ENCODE measurements at regions not wholly inside any gene's neighbourhood (a gene's known extent, or its start where the extent isn't known, plus 50 kb on each side); places are given as distances from the start of the nearest gene placed in this dataset.
A peak's percentile ranks its signal among the peaks of the same experiment; 100 is the strongest.

DNA sequence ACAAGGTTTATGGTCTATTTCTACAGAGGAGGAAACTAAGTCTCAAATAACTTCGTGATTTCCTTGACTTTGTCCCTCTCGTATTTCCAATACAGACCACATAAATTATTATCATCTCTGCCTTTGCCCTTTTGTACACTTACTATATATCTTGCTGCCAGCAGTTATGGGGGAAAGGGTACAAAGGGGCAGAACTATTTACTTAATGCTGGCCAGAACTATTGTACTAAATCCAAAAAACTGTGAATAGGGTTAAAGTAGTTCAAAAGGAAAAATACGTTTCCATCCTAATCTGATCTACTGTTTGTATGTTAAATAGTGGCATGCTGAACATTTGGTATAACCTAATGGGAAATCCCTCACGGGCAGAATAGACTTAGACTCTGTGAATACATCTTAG, 537.3 kb upstream of the SEMA6D start:
- POLR2A ChIA-PET = no interaction called here
- H3K9me3 Mint-ChIP-seq = peaks cover 0 to 16% (median 2%) of the 10 kb centered on the region in 9 donors
- H3K27ac Mint-ChIP-seq = no peak overlapping the region
- H3K36me3 Mint-ChIP-seq = peaks cover 0 to 8% (median 2%) of the 10 kb centered on the region in 3 donors
- H3K4me3 Mint-ChIP-seq = no peak overlapping the region
- H3K4me1 Mint-ChIP-seq = peaks cover 4 to 16% (median 10%) of the 10 kb centered on the region in 4 donors
- H3K27me3 Mint-ChIP-seq = peaks cover 18 to 55% (median 28%) of the 10 kb centered on the region in 5 donors
- no peak for ATAC-seq
- DNase-seq = no peak

DNA sequence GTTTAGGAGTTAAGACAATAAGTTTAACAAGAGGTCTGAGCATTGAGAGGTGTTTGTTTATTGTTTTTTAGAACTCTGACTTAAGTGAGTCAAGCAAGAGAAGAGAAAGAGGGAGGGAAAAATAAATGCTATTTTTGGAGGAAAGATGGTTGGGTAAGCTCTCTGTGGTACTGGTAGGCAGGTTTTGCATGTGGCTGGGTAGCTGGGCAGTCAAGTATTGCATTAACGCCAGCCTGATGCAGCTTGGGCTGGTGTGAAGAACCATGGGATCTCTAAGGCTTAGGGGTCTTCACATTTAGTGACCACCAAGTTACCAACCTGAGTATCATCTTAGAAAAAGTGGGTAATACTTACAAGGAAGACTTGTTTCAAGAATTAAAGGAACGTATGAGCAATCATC, 534.5 kb upstream of the SEMA6D start:
- peaks cover 0 to 8% (median 2%) of the 10 kb centered on the region in 3 donors for H3K36me3 Mint-ChIP-seq

DNA sequence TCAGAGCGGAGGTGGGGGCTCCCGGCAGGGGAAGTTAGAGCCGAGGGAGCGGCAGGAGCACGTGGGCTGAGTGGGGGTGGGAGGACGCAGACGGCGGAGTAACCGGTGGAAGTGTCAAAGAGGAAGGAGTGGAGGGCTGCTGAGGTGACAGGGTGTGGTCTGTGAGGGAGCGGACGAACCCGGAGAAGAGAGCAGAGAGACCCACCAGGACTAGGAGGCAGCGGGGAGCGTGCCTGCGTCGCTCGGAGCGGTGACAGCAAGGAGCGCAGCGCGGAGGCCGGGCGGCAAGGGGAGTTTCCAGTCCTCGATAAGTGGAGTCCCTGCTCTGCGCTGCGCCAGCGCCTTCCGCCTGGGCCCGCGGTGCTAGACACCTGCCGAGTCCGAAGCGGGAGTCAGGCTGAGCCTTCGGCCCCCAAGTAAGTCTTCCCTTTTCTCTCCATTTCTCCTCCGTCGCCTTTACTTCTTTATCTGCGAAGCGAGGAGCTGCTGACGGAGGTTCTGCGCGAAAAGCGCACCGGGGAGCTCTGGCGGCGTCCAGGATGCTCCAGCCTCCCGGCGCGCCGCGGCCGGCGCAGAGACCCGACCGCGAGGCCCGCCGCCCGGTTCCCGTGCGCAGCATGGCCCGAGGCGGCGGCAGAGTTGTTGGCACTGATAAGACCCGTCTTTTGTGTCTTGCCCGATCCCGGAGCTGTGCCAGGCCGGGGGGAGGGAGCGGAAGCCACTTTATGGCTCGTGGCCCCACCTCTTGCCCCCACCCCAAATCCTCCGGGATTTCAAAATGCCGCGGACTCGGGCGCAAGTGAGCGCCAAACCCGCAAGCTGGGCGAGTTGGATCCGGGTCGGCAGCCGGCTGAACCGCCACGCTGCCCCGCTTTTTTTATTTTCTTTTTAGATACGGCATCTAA, 533.0 kb upstream of the SEMA6D start:
- Mint-ChIP-seq H3K36me3 (peaks cover 0 to 8% (median 2%) of the 10 kb centered on the region in 3 donors), H3K27ac (no peak overlapping the region), H3K9me3 (peaks cover 0 to 8% (median 0%) of the 10 kb centered on the region in 9 donors), H3K4me3 (peak overlapping the region in 8 of 10 donors; percentile 30 to 82 (median 70)), H3K27me3 (peaks cover 29 to 52% (median 41%) of the 10 kb centered on the region in 5 donors), H3K4me1 (peaks cover 4 to 18% (median 13%) of the 10 kb centered on the region in 4 donors)
- no peak for DNase-seq
- no peak for ATAC-seq
- POLR2A ChIA-PET = no interaction called here

More for the DNA sequence above, 534.5 kb upstream of the SEMA6D start:
- Mint-ChIP-seq H3K4me3 (no peak overlapping the region), H3K27ac (no peak overlapping the region), H3K27me3 (peaks cover 28 to 66% (median 42%) of the 10 kb centered on the region in 5 donors), H3K9me3 (peaks cover 0 to 9% (median 0%) of the 10 kb centered on the region in 9 donors), H3K4me1 (peaks cover 4 to 18% (median 13%) of the 10 kb centered on the region in 4 donors)
- DNase-seq = no peak
- ATAC-seq = no peak
- POLR2A ChIA-PET = no interaction called here

- POLR2A ChIA-PET = no interaction called here
- Mint-ChIP-seq H3K27me3 (peaks cover 29 to 50% (median 40%) of the 10 kb centered on the region in 5 donors), H3K36me3 (peaks cover 0 to 8% (median 2%) of the 10 kb centered on the region in 3 donors), H3K27ac (no peak overlapping the region), H3K4me1 (peaks cover 4 to 18% (median 13%) of the 10 kb centered on the region in 4 donors), H3K9me3 (peaks cover 0 to 8% (median 0%) of the 10 kb centered on the region in 9 donors), H3K4me3 (peak overlapping the region in 7 of 10 donors; percentile 23 to 73 (median 57))
- no peak for DNase-seq
- ATAC-seq = no peak
Observed at GRCh38 chr15:47184908-47185801, 532.1 kb upstream of the SEMA6D start.

GRCh38 chr15:47186075-47186474, 531.2 kb upstream of the SEMA6D start:
- H3K4me1 Mint-ChIP-seq = peaks cover 4 to 18% (median 13%) of the 10 kb centered on the region in 4 donors
- H3K9me3 Mint-ChIP-seq = peaks cover 0 to 8% (median 0%) of the 10 kb centered on the region in 9 donors
- H3K36me3 Mint-ChIP-seq = peaks cover 0 to 8% (median 2%) of the 10 kb centered on the region in 3 donors
- ATAC-seq (no peak), DNase-seq (no peak)
- no peak overlapping the region for H3K27ac Mint-ChIP-seq
- peaks cover 29 to 50% (median 40%) of the 10 kb centered on the region in 5 donors for H3K27me3 Mint-ChIP-seq
- no peak overlapping the region for H3K4me3 Mint-ChIP-seq
- POLR2A ChIA-PET = no interaction called here

DNA sequence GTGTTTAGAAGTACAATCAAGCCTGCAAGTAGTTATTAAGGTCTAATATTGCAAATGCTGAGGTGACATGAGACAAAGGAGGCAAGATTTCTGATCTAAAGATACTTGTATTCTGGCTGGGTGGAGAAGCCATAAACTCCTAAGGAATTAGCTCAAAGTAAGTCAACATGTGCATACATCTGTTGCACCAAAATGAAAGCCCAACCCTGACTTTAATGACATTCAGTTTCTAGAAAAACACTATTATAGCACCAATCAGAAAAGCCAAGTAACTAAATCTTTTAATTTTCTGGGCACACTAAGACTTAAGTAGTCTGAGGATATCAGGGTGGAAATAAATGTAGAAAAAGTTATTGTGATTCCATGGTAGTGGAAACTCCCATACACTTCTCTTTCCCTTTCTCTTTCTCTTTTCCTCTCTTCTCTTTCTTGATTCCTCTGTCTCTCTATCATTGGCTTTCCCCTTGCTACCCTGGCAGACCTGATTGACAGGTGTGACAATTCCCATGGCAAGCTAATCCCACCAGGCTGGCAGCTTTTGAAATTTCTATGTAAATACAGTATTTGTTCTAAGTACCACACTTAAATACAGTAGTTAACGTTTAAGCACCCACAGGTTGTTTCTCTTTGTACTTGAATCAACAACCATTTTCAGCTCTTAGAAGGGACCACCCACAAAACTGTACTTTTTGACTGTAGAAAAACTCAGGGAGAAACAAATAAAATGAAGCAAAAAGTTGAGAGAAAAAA, 528.4 kb upstream of the SEMA6D start:
- Mint-ChIP-seq H3K4me3 (no peak overlapping the region), H3K27me3 (peaks cover 12 to 24% (median 18%) of the 10 kb centered on the region in 5 donors), H3K4me1 (peaks cover 1 to 10% (median 8%) of the 10 kb centered on the region in 4 donors), H3K27ac (no peak overlapping the region), H3K36me3 (peaks cover 0 to under 1% (median 0%) of the 10 kb centered on the region in 3 donors), H3K9me3 (peaks cover 0 to 3% (median 0%) of the 10 kb centered on the region in 9 donors)
- ATAC-seq (no peak), DNase-seq (no peak)
- POLR2A ChIA-PET = no interaction called here

GRCh38 chr15:47194718-47195117, 522.6 kb upstream of the SEMA6D start:
- Mint-ChIP-seq H3K36me3 (no peaks in the 10 kb centered on the region), H3K27me3 (peaks cover 0 to 6% (median 1%) of the 10 kb centered on the region in 5 donors), H3K4me3 (no peak overlapping the region), H3K9me3 (no peaks in the 10 kb centered on the region), H3K4me1 (no peaks in the 10 kb centered on the region), H3K27ac (no peak overlapping the region)
- DNase-seq (no peak), ATAC-seq (no peak)
- POLR2A ChIA-PET = no interaction called here

DNA sequence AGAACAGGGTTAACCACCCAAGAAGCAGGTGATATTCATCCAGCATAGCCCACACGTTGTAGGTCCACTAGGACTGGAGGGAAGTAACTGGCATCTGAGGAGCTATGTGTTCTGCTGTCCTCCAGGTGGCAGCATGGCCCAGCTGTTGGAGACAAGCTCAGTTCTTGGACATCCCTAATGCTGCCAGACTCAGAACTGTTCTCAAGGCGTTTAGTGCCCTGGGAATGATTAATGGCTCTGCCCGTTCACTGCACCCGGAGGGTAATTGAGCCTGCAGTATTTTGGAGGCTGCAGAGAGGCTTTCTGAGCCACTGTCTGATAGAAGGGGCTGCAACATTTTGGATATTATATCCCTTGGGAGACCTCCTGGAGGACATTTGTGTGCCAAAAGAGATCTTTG, 521.3 kb upstream of the SEMA6D start:
- POLR2A ChIA-PET = no interaction called here
- no peak overlapping the region for H3K27ac Mint-ChIP-seq
- no peak overlapping the region for H3K4me3 Mint-ChIP-seq
- H3K27me3 Mint-ChIP-seq = peaks cover 0 to 6% (median 1%) of the 10 kb centered on the region in 5 donors
- H3K4me1 Mint-ChIP-seq = no peaks in the 10 kb centered on the region
- no peaks in the 10 kb centered on the region for H3K36me3 Mint-ChIP-seq
- ATAC-seq (no peak), DNase-seq (peak in 9 of 10 donors; percentile 2 to 63 (median 17))
- H3K9me3 Mint-ChIP-seq = no peaks in the 10 kb centered on the region

DNA sequence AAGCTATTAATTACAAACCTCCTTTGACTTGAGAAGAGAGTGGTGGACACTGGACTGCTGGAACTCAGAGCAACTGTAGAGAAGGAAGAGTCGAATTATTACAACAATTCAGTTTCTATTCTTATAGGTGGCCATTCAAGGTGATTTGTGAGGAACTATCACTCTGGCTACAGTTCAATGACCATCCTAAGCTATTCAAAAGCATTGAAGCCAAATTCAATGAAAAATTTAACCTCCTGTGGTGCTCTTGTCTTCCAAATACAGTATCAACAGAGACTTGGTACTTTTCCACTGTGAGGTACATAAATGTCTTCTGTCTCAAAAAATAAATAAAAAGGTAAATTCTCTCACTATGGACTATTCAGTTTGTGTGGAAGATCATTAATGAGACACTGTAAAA, 513.3 kb upstream of the SEMA6D start:
- POLR2A ChIA-PET = no interaction called here
- no peak for DNase-seq
- Mint-ChIP-seq H3K27ac (no peak overlapping the region), H3K4me1 (no peaks in the 10 kb centered on the region), H3K9me3 (peaks cover 0 to 8% (median 0%) of the 10 kb centered on the region in 9 donors), H3K27me3 (peaks cover 0 to 3% (median 1%) of the 10 kb centered on the region in 5 donors), H3K4me3 (no peak overlapping the region), H3K36me3 (no peaks in the 10 kb centered on the region)
- no peak for ATAC-seq

DNA sequence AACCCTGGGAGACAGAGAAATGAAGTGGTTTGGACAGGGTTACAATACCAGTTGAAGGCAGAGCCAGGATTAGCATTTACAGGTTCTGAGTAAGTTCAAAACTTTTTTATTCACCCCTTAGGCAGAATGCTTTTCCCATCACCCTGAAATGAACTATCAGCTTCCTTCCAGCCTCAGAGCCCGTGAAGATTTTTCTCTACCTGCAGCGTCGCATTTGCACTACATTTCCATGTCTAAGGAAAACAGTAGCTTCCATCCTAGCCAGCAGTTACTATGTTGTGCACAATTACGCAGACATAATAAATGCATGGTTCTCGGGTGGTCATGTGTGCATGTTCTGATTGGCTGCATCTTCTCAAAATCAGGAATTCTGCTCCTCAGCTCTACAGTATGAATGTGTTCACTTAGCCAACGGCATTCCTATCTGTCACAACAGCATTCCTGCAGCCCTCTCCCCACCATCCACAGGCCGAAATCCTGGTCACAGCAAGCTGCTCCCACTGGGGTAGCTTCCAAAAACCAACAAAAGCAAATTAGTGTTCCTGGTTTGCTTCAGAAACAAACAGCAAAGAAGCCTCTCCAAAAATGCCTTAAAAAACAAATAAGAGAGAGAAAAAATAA, 510.8 kb upstream of the SEMA6D start:
- no peak for DNase-seq
- Mint-ChIP-seq H3K9me3 (peaks cover 0 to 8% (median 0%) of the 10 kb centered on the region in 9 donors), H3K4me3 (no peak overlapping the region), H3K27ac (no peak overlapping the region), H3K4me1 (no peaks in the 10 kb centered on the region), H3K36me3 (no peaks in the 10 kb centered on the region), H3K27me3 (peaks cover 0 to 3% (median 0%) of the 10 kb centered on the region in 5 donors)
- POLR2A ChIA-PET = no interaction called here
- no peak for ATAC-seq

GRCh38 chr15:47209591-47209990, 507.7 kb upstream of the SEMA6D start:
- no peaks in the 10 kb centered on the region for H3K36me3 Mint-ChIP-seq
- H3K9me3 Mint-ChIP-seq = peaks cover 0 to 5% (median 0%) of the 10 kb centered on the region in 9 donors
- POLR2A ChIA-PET = no interaction called here
- H3K4me3 Mint-ChIP-seq = no peak overlapping the region
- DNase-seq (no peak), ATAC-seq (no peak)
- H3K27me3 Mint-ChIP-seq = peaks cover 0 to 2% (median 0%) of the 10 kb centered on the region in 5 donors
- H3K27ac Mint-ChIP-seq = no peak overlapping the region
- H3K4me1 Mint-ChIP-seq = no peaks in the 10 kb centered on the region

All from naive thymus-derived CD8-positive, alpha-beta T cell (primary cell).